Stimulated activated CD8-positive, alpha-beta memory T cell treated with anti-CD3 and anti-CD28 coated beads, Interleukin-15, amount 100 ng/mL, for 24 hours (primary cell): ENCODE measurements at regions not wholly inside any gene's neighbourhood (a gene's known extent, or its start where the extent isn't known, plus 50 kb on each side); places are given as distances from the start of the nearest gene placed in this dataset.

ENCODE experiments used
- DNase-seq: peaks from one replicate; pipeline ENCODE4 v3.0.0-alpha.2; 2020; ENCODE audit warnings: low read depth

GRCh38 chr2:120658042-120658769 lies 77.5 kb upstream of the GLI2 start:
- DNase-seq, result no peak

GRCh38 chr2:120658770-120659158 lies 76.9 kb upstream of the GLI2 start:
- DNase-seq, result no peak

GRCh38 chr2:120659275-120659977 lies 76.2 kb upstream of the GLI2 start:
- no peak for DNase-seq

- no peak for DNase-seq
Observed at GRCh38 chr2:120660056-120660694, 75.5 kb upstream of the GLI2 start.

GRCh38 chr2:120660771-120661459 lies 74.8 kb upstream of the GLI2 start:
- no peak for DNase-seq

GRCh38 chr2:120661551-120661950 lies 74.1 kb upstream of the GLI2 start:
- no peak for DNase-seq

- DNase-seq, result no peak
Observed at GRCh38 chr2:120662046-120662445, 73.6 kb upstream of the GLI2 start.

GRCh38 chr2:120662746-120663145 lies 72.9 kb upstream of the GLI2 start:
- DNase-seq, result no peak

- DNase-seq, result no peak
Observed at GRCh38 chr2:120666433-120666832, 69.2 kb upstream of the GLI2 start.

GRCh38 chr2:120667981-120668380 lies 67.7 kb upstream of the GLI2 start:
- DNase-seq, result no peak

- DNase-seq, result no peak
Observed at GRCh38 chr2:120669121-120669952, 66.3 kb upstream of the GLI2 start.

GRCh38 chr2:120669971-120670370 lies 65.7 kb upstream of the GLI2 start:
- no peak for DNase-seq

- DNase-seq, result no peak
Observed at GRCh38 chr2:120670371-120670770, 65.3 kb upstream of the GLI2 start.

GRCh38 chr2:120670771-120671480 lies 64.7 kb upstream of the GLI2 start:
- DNase-seq, result no peak

GRCh38 chr2:120672526-120673204 lies 63.0 kb upstream of the GLI2 start:
- DNase-seq, result no peak

GRCh38 chr2:120673205-120673550 lies 62.5 kb upstream of the GLI2 start:
- DNase-seq, result no peak

GRCh38 chr2:120673571-120674061 lies 62.1 kb upstream of the GLI2 start:
- DNase-seq, result no peak

GRCh38 chr2:120674246-120675170 lies 61.2 kb upstream of the GLI2 start:
- no peak for DNase-seq

- no peak for DNase-seq
Observed at GRCh38 chr2:120675460-120676130, 60.1 kb upstream of the GLI2 start.
